Ectodermal cell (in vitro differentiated cells): ENCODE measurements at regions not wholly inside any gene's neighbourhood (a gene's known extent, or its start where the extent isn't known, plus 50 kb on each side); places are given as distances from the start of the nearest gene placed in this dataset.

Experiments used
- H3K27ac ChIP-seq: 2 replicates; pipeline ENCODE4 v1.7.0; 2013; ENCODE audit warnings: mild to moderate bottlenecking, low read depth, low read length; ENCODE audit not compliant: insufficient read depth, poor library complexity, severe bottlenecking
- H3K27me3 ChIP-seq: 2 replicates; pipeline ENCODE4 v1.7.0; 2013; ENCODE audit warnings: mild to moderate bottlenecking, low read length; ENCODE audit not compliant: insufficient read depth, control insufficient read depth, poor library complexity, severe bottlenecking
- H3K36me3 ChIP-seq: one replicate; pipeline ENCODE4 v1.7.0; 2013; ENCODE audit warnings: low read length; ENCODE audit not compliant: control insufficient read depth, insufficient read depth
- H3K4me1 ChIP-seq: one replicate; pipeline ENCODE4 v1.7.0; 2013; ENCODE audit warnings: low read length; ENCODE audit not compliant: control insufficient read depth, insufficient read depth
- H3K4me3 ChIP-seq: 2 replicates; pipeline ENCODE4 v1.7.0; 2013; ENCODE audit warnings: low read depth, low read length, control low read depth; ENCODE audit not compliant: insufficient read depth
- H3K9me3 ChIP-seq: 2 replicates; pipeline ENCODE4 v1.7.0; 2013; ENCODE audit warnings: mild to moderate bottlenecking, low read length, moderate library complexity; ENCODE audit not compliant: control insufficient read depth
- WGBS, 2 experiments: methylation state at CpG; one replicate each; pipeline ENCODE4 v1.1.7; 2013; ENCODE audit warnings: missing lambda C conversion rate in 2 of 2; 5-methylcytosine and 5-hydroxymethylcytosine counted together

- Histone ChIP-seq H3K27ac (no peak overlapping the region), H3K27me3 (no peaks in the 10 kb centered on the region), H3K4me1 (peaks cover 8% of the 10 kb centered on the region), H3K36me3 (no peaks in the 10 kb centered on the region), H3K9me3 (no peaks in the 10 kb centered on the region), H3K4me3 (no peak overlapping the region)
- 89% methylated on average over 16 of the region's 16 CpGs for WGBS, 2 experiments
These were observed 356.6 kb upstream of the SALL3 start for GRCh38 chr18:78622907-78623541.

DNA sequence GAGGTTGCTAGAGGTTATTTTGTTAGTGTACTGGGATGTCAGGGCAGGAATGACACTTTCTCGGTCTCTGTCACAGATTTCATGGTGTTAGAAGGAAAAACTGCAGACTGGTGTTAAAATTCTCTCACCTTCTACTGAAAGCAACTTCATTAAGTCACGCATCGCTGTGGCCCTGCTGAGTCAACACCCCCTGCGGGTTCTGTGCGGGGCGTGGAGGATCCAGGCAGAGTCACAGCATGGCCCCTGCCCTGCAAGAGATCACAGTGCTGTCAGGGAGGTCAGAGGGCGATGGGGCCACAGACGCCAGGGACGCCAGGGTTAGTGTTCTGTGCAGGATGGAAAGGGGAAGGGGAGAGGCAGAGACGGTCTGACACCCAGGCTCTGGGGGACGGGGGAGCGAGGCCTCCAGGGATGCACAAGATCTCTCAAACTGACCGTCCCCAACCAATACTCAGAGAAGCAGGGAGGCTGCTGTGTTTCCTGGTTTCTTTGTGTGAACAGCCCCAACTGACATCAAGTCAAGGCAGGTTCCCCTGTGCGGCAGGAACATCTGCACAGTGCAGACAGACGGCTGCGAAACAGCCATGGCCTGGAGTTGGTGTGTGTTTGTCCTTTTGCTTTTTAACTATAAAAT, 354.9 kb upstream of the SALL3 start:
- H3K9me3 ChIP-seq: no peaks in the 10 kb centered on the region
- H3K27me3 ChIP-seq: no peaks in the 10 kb centered on the region
- H3K36me3 ChIP-seq: no peaks in the 10 kb centered on the region
- 53% methylated on average over 16 of the region's 16 CpGs for WGBS, 2 experiments
- H3K4me3 ChIP-seq: no peak overlapping the region
- H3K27ac ChIP-seq: no peak overlapping the region
- peaks cover 8% of the 10 kb centered on the region for H3K4me1 ChIP-seq

DNA sequence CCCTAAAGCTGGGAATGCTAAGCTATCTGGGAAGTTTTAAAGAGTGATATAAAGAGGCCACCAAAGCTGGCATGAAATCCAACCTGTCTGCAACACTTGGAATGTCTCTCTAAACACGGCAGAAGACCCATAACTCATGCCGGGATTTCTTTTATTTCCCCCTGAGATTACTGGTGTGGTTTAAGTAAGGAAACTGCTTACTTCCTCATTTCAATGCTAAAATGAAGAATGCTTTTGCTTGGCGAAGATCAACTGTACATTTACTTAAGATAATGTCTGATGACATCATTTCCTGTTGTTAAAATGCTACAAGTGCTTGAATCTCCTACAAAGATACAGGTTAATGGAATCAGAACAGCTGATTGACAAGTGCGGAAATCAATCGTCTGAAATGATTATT, 353.8 kb upstream of the SALL3 start:
- no peaks in the 10 kb centered on the region for H3K36me3 ChIP-seq
- H3K9me3 ChIP-seq: no peaks in the 10 kb centered on the region
- peaks cover 8% of the 10 kb centered on the region for H3K4me1 ChIP-seq
- no peak overlapping the region for H3K4me3 ChIP-seq
- no peaks in the 10 kb centered on the region for H3K27me3 ChIP-seq
- WGBS, 2 experiments: 94 to 98% methylated on average over 4 to 5 of the region's 5 CpGs
- H3K27ac ChIP-seq: no peak overlapping the region

DNA sequence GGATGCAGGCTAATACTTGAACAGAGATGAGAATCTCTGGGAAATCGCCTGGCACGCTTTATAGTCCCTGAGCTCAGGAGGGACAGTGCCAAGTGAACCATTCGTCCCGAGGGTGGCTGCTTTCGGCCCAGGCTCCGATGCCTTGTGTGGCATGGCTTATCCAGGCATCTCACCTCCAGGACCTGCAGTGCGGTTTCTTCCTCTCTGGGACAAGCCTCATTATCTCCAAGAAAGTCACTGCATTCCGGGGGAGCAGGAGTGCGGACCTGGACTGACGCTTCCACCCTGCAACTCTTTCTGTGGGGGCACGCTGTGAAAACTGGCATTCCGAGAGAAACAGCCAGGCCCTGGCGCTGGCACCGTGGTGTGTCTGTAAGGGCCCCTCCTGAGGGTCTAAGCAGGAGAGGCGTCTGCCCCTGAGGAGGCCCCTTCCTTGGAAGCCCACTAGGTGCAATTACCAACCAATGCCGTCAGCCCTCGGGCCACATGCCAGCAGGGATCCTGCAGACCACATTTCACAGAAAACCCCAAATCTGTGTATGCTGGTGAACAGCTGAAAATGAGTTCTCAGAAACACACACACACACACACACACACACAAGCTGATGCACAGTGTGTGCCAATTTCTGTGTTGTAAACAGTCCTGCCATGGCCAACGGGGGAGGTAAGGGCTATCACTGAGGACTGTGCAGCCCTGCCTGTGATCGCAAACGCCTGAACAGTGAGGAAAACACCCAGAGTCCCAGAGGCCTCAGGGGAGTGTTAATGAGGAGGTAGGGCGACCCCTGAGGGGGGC, 351.9 kb upstream of the SALL3 start:
- Histone ChIP-seq H3K4me1 (peaks cover 8% of the 10 kb centered on the region), H3K27me3 (no peaks in the 10 kb centered on the region), H3K27ac (no peak overlapping the region), H3K9me3 (no peaks in the 10 kb centered on the region), H3K36me3 (no peaks in the 10 kb centered on the region), H3K4me3 (no peak overlapping the region)
- WGBS, 2 experiments: 93 to 94% methylated on average over 21 of the region's 21 CpGs

GRCh38 chr18:78629426-78629825, 350.2 kb upstream of the SALL3 start:
- no peaks in the 10 kb centered on the region for H3K27me3 ChIP-seq
- H3K4me3 ChIP-seq: no peak overlapping the region
- H3K36me3 ChIP-seq: no peaks in the 10 kb centered on the region
- H3K9me3 ChIP-seq: no peaks in the 10 kb centered on the region
- no peak overlapping the region for H3K27ac ChIP-seq
- WGBS, 2 experiments: 90% methylated on average over 12 to 14 of the region's 15 CpGs
- H3K4me1 ChIP-seq: peaks cover 7% of the 10 kb centered on the region

- WGBS, 2 experiments: 84% methylated on average over 17 of the region's 17 CpGs
- Histone ChIP-seq H3K27ac (no peak overlapping the region), H3K27me3 (no peaks in the 10 kb centered on the region), H3K4me3 (no peak overlapping the region), H3K9me3 (no peaks in the 10 kb centered on the region), H3K36me3 (no peaks in the 10 kb centered on the region), H3K4me1 (no peaks in the 10 kb centered on the region)
These were observed 349.3 kb upstream of the SALL3 start for GRCh38 chr18:78630356-78630755.

- Histone ChIP-seq H3K4me1 (no peaks in the 10 kb centered on the region), H3K9me3 (no peaks in the 10 kb centered on the region), H3K4me3 (no peak overlapping the region), H3K27ac (no peak overlapping the region), H3K36me3 (no peaks in the 10 kb centered on the region), H3K27me3 (no peaks in the 10 kb centered on the region)
- WGBS, 2 experiments: 88% methylated on average over 14 of the region's 14 CpGs
These were observed 348.6 kb upstream of the SALL3 start for GRCh38 chr18:78630981-78631510.

GRCh38 chr18:78632111-78632541, 347.5 kb upstream of the SALL3 start:
- H3K27me3 ChIP-seq: no peaks in the 10 kb centered on the region
- 88 to 90% methylated on average over 10 to 11 of the region's 11 CpGs for WGBS, 2 experiments
- no peak overlapping the region for H3K4me3 ChIP-seq
- H3K36me3 ChIP-seq: no peaks in the 10 kb centered on the region
- no peaks in the 10 kb centered on the region for H3K4me1 ChIP-seq
- no peaks in the 10 kb centered on the region for H3K9me3 ChIP-seq
- no peak overlapping the region for H3K27ac ChIP-seq

- Histone ChIP-seq H3K4me3 (no peak overlapping the region), H3K9me3 (no peaks in the 10 kb centered on the region), H3K27ac (no peak overlapping the region), H3K4me1 (peaks cover under 1% of the 10 kb centered on the region), H3K36me3 (no peaks in the 10 kb centered on the region), H3K27me3 (no peaks in the 10 kb centered on the region)
- WGBS, 2 experiments: 83 to 84% methylated on average over 20 of the region's 20 CpGs
These were observed 345.4 kb upstream of the SALL3 start for GRCh38 chr18:78634061-78634696.
